ENCODE measurements at regions not wholly inside any gene's neighbourhood (a gene's known extent, or its start where the extent isn't known, plus 50 kb on each side); places are given as distances from the start of the nearest gene placed in this dataset.

GRCh38 chr3:27907148-27907547 is 185.0 kb upstream of the EOMES start:
- H3K27me3 ChIP-seq (ENCODE audit: low read depth): no peaks in the 10 kb centered on the region
- intact Hi-C loops (cut with DNase I): no loop called here
- H3K4me1 ChIP-seq: no peaks in the 10 kb centered on the region
- DNase-seq: no peak
- H3K9me3 ChIP-seq: no peaks in the 10 kb centered on the region
- no peak for TF ChIP-seq CTCF (IDR thresholded peaks at IDR 0.05)
- no peak overlapping the region for H3K27ac ChIP-seq
- H3K36me3 ChIP-seq: no peaks in the 10 kb centered on the region
- no peak overlapping the region for H3K4me3 ChIP-seq
- ATAC-seq: no peak

GRCh38 chr3:27907929-27908328 is 185.8 kb upstream of the EOMES start:
- intact Hi-C loops (cut with DNase I): no loop called here
- no peaks in the 10 kb centered on the region for H3K36me3 ChIP-seq
- no peaks in the 10 kb centered on the region for H3K9me3 ChIP-seq
- no peak overlapping the region for H3K4me3 ChIP-seq
- no peaks in the 10 kb centered on the region for H3K4me1 ChIP-seq
- H3K27ac ChIP-seq: no peak overlapping the region
- ATAC-seq (no peak), DNase-seq (no peak)
- TF ChIP-seq CTCF (IDR thresholded peaks at IDR 0.05): no peak
- H3K27me3 ChIP-seq (ENCODE audit: low read depth): no peaks in the 10 kb centered on the region

- no peaks in the 10 kb centered on the region for H3K36me3 ChIP-seq
- H3K27ac ChIP-seq: no peak overlapping the region
- TF ChIP-seq CTCF (IDR thresholded peaks at IDR 0.05): no peak
- no peaks in the 10 kb centered on the region for H3K9me3 ChIP-seq
- no peak for ATAC-seq
- no peak overlapping the region for H3K4me3 ChIP-seq
- no peak for DNase-seq
- intact Hi-C loops (cut with DNase I): no loop called here
- no peaks in the 10 kb centered on the region for H3K4me1 ChIP-seq
- no peaks in the 10 kb centered on the region for H3K27me3 ChIP-seq (ENCODE audit: low read depth)
Observed at GRCh38 chr3:27910456-27910855, 188.3 kb upstream of the EOMES start.

GRCh38 chr3:27914199-27914598 is 192.1 kb upstream of the EOMES start:
- ATAC-seq (no peak), DNase-seq (no peak)
- H3K36me3 ChIP-seq: no peaks in the 10 kb centered on the region
- intact Hi-C loops (cut with DNase I): no loop called here
- no peaks in the 10 kb centered on the region for H3K27me3 ChIP-seq (ENCODE audit: low read depth)
- H3K4me3 ChIP-seq: no peak overlapping the region
- no peaks in the 10 kb centered on the region for H3K9me3 ChIP-seq
- TF ChIP-seq CTCF (IDR thresholded peaks at IDR 0.05): no peak
- H3K27ac ChIP-seq: no peak overlapping the region
- H3K4me1 ChIP-seq: no peaks in the 10 kb centered on the region

GRCh38 chr3:27923349-27924068 is 201.4 kb upstream of the EOMES start:
- intact Hi-C loops (cut with DNase I): no loop called here
- Histone ChIP-seq H3K27me3 (ENCODE audit: low read depth) (no peaks in the 10 kb centered on the region), H3K36me3 (no peaks in the 10 kb centered on the region), H3K27ac (no peak overlapping the region), H3K9me3 (no peaks in the 10 kb centered on the region), H3K4me3 (no peak overlapping the region), H3K4me1 (no peaks in the 10 kb centered on the region)
- DNase-seq (no peak), ATAC-seq (no peak)
- no peak for TF ChIP-seq CTCF (IDR thresholded peaks at IDR 0.05)

All from lower lobe of right lung (tissue), 2 donors.